ENCODE measurements at regions not wholly inside any gene's neighbourhood (a gene's known extent, or its start where the extent isn't known, plus 50 kb on each side); places are given as distances from the start of the nearest gene placed in this dataset.

GRCh38 chr11:70843906-70844305 lies 408.5 kb downstream of the SHANK2 start:
- no peak for TF ChIP-seq POLR2A (IDR thresholded peaks at IDR 0.05)
- no peak for TF ChIP-seq CTCF (IDR thresholded peaks at IDR 0.05)
